GM18505 (cell line): ENCODE measurements at regions not wholly inside any gene's neighbourhood (a gene's known extent, or its start where the extent isn't known, plus 50 kb on each side); places are given as distances from the start of the nearest gene placed in this dataset.
"Not testable (repeated sequence)": the region's sequence is repeated elsewhere in the genome, so short reads cannot be mapped to it uniquely, and the experiment has no call there.

Experiments used
- ATAC-seq: cut with Tn5 transposase; IDR thresholded peaks from one replicate; pipeline ENCODE4 v1.9.1; 2021; ENCODE audit not compliant: unreplicated experiment
- POLR2A ChIP-seq: IDR thresholded peaks from 4 replicates; pipeline ENCODE4 v1.6.1; 2011; ENCODE audit warnings: borderline replicate concordance; ENCODE audit not compliant: insufficient read depth, insufficient read length; ENCODE audit errors: extremely low read depth

GRCh38 chr4:151485541-151486131, 76.7 kb downstream of the FHIP1A start:
- no peak for ATAC-seq
- TF ChIP-seq POLR2A, result no peak

GRCh38 chr4:151486168-151486567, 77.2 kb downstream of the FHIP1A start:
- TF ChIP-seq POLR2A, result no peak
- ATAC-seq, result no peak

- ATAC-seq, result no peak
- no peak for TF ChIP-seq POLR2A
Measured at GRCh38 chr4:151488968-151489367, 80.0 kb downstream of the FHIP1A start.

GRCh38 chr4:151489462-151490203, 80.7 kb downstream of the FHIP1A start:
- no peak for ATAC-seq
- no peak for TF ChIP-seq POLR2A

- not testable (repeated sequence) for ATAC-seq
Measured at GRCh38 chr4:151495612-151496011, 86.6 kb downstream of the FHIP1A start.

GRCh38 chr4:151511548-151511947, 102.6 kb downstream of the FHIP1A start:
- ATAC-seq, result not testable (repeated sequence)

- no peak for TF ChIP-seq POLR2A
- ATAC-seq, result no peak
Measured at GRCh38 chr4:151517896-151518295, 108.9 kb downstream of the FHIP1A start.

GRCh38 chr4:151518359-151518758, 109.4 kb downstream of the FHIP1A start:
- TF ChIP-seq POLR2A, result no peak
- no peak for ATAC-seq

- TF ChIP-seq POLR2A, result no peak
- ATAC-seq, result no peak
Measured at GRCh38 chr4:151519728-151520415, 110.9 kb downstream of the FHIP1A start.

GRCh38 chr4:151522866-151523519, 114.0 kb downstream of the FHIP1A start:
- ATAC-seq, result no peak
- TF ChIP-seq POLR2A, result no peak

- no peak for ATAC-seq
- TF ChIP-seq POLR2A, result no peak
Measured at GRCh38 chr4:151524610-151525009, 115.6 kb downstream of the FHIP1A start.

GRCh38 chr4:151526489-151526888, 117.5 kb downstream of the FHIP1A start:
- not testable (repeated sequence) for ATAC-seq

GRCh38 chr4:151527699-151528098, 118.7 kb downstream of the FHIP1A start:
- no peak for ATAC-seq
- no peak for TF ChIP-seq POLR2A

- ATAC-seq, result no peak
Measured at GRCh38 chr4:151529187-151529586, 120.2 kb downstream of the FHIP1A start.

More at GRCh38 chr4:151529187-151529586, 120.2 kb downstream of the FHIP1A start:
- TF ChIP-seq POLR2A, result no peak
